ENCODE measurements at regions not wholly inside any gene's neighbourhood (a gene's known extent, or its start where the extent isn't known, plus 50 kb on each side); places are given as distances from the start of the nearest gene placed in this dataset.
A peak's percentile ranks its signal among the peaks of the same experiment; 100 is the strongest.

GRCh38 chr20:43855803-43856202 is 58.8 kb upstream of the TOX2 start:
- Histone ChIP-seq H3K27me3 (no peaks in the 10 kb centered on the region), H3K9me3 (no peaks in the 10 kb centered on the region), H3K4me3 (no peak overlapping the region), H3K36me3 (no peaks in the 10 kb centered on the region), H3K27ac (no peak overlapping the region), H3K4me1 (no peaks in the 10 kb centered on the region)
- DNase-seq (ENCODE audit: low spot score), result no peak
- TF ChIP-seq, protein P1, sequence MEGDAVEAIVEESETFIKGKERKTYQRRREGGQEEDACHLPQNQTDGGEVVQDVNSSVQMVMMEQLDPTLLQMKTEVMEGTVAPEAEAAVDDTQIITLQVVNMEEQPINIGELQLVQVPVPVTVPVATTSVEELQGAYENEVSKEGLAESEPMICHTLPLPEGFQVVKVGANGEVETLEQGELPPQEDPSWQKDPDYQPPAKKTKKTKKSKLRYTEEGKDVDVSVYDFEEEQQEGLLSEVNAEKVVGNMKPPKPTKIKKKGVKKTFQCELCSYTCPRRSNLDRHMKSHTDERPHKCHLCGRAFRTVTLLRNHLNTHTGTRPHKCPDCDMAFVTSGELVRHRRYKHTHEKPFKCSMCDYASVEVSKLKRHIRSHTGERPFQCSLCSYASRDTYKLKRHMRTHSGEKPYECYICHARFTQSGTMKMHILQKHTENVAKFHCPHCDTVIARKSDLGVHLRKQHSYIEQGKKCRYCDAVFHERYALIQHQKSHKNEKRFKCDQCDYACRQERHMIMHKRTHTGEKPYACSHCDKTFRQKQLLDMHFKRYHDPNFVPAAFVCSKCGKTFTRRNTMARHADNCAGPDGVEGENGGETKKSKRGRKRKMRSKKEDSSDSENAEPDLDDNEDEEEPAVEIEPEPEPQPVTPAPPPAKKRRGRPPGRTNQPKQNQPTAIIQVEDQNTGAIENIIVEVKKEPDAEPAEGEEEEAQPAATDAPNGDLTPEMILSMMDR (IDR thresholded peaks at IDR 0.05), result no peak

DNA sequence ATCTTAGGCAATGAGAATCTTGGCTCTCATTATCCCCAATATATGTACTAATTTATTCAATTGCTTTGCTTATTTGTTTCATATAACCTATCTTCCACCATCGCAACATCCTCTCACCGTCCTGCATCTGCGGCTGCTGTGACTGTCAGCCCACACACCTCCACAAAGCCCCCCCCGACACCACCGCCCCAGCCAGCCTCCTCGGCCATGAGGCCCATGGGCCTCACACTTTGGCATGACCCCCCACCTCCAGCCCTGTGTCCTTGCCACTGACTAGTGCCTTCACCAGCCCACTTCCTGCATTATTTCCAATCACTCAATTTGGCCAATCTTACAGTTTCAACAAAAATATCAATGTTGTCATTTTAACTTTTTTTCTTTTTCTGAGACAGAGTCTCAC is 60.7 kb upstream of the TOX2 start:
- Histone ChIP-seq H3K4me3 (no peak overlapping the region), H3K4me1 (no peaks in the 10 kb centered on the region), H3K9me3 (no peaks in the 10 kb centered on the region), H3K27me3 (no peaks in the 10 kb centered on the region), H3K27ac (no peak overlapping the region), H3K36me3 (no peaks in the 10 kb centered on the region)
- peak; percentile 44 for DNase-seq (ENCODE audit: low spot score)
- TF ChIP-seq, protein P1 (IDR thresholded peaks at IDR 0.05), result no peak

- Histone ChIP-seq H3K36me3 (no peaks in the 10 kb centered on the region), H3K4me1 (no peaks in the 10 kb centered on the region), H3K27ac (no peak overlapping the region), H3K4me3 (no peak overlapping the region), H3K9me3 (no peaks in the 10 kb centered on the region), H3K27me3 (no peaks in the 10 kb centered on the region)
- DNase-seq (ENCODE audit: low spot score), result no peak
- TF ChIP-seq, protein P1 (IDR thresholded peaks at IDR 0.05), result no peak
Observed at GRCh38 chr20:43853174-43853803, 61.4 kb upstream of the TOX2 start.

DNA sequence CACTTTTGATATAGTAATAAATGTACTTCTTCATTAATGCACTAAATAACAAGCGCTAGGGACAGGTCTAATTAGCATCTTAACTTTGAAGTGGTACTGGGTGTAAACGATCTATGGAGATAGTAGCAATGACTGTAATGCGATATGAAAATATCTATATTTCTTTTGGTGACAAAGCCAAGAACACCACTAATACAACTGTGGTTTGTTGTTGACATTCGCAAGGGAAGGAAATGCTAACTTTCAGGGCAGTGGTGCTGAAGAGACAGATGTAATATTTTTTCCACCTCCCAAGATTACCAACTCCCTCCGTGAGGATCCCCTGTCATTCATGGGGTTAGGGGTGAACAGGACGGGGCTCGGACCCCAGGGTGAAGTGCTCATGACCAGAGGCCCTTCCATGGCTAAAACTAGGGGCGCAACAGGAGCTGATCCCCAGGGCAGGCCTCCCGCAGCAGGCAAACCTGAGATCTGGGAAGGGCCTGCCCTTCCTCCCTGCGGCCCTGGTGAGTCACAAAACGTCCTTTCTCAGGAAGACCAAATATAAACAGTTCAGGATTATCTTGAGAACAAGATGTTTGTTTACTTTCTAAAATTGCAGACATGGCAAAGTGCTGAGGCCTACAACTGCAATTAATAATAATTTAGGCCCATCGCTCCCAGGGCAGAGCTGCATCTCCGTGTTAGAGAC is 65.0 kb upstream of the TOX2 start:
- Histone ChIP-seq H3K4me3 (no peak overlapping the region), H3K4me1 (no peaks in the 10 kb centered on the region), H3K36me3 (no peaks in the 10 kb centered on the region), H3K9me3 (no peaks in the 10 kb centered on the region), H3K27me3 (no peaks in the 10 kb centered on the region), H3K27ac (no peak overlapping the region)
- peak; percentile 16 for DNase-seq (ENCODE audit: low spot score)
- TF ChIP-seq, protein P1 (IDR thresholded peaks at IDR 0.05), result no peak

GRCh38 chr20:43846516-43846905 is 68.1 kb upstream of the TOX2 start:
- Histone ChIP-seq H3K4me3 (no peak overlapping the region), H3K36me3 (no peaks in the 10 kb centered on the region), H3K27ac (no peak overlapping the region), H3K4me1 (no peaks in the 10 kb centered on the region), H3K9me3 (no peaks in the 10 kb centered on the region), H3K27me3 (no peaks in the 10 kb centered on the region)
- TF ChIP-seq, protein P1 (IDR thresholded peaks at IDR 0.05), result no peak
- peak; percentile 38 for DNase-seq (ENCODE audit: low spot score)
